ENCODE measurements at regions not wholly inside any gene's neighbourhood (a gene's known extent, or its start where the extent isn't known, plus 50 kb on each side); places are given as distances from the start of the nearest gene placed in this dataset.

GRCh38 chr18:39780774-39781173 lies 2174.3 kb upstream of the PIK3C3 start:
- DNase-seq: no peak

- no peak for DNase-seq
These were observed 2175.1 kb upstream of the PIK3C3 start for GRCh38 chr18:39779926-39780325.

GRCh38 chr18:39776766-39777165 lies 2178.3 kb upstream of the PIK3C3 start:
- DNase-seq: no peak

GRCh38 chr18:39774957-39775598 lies 2180.0 kb upstream of the PIK3C3 start:
- no peak for DNase-seq

- no peak for DNase-seq
These were observed 2181.4 kb upstream of the PIK3C3 start for GRCh38 chr18:39773646-39774045.

GRCh38 chr18:39772155-39772919 lies 2182.7 kb upstream of the PIK3C3 start:
- no peak for DNase-seq

GRCh38 chr18:39770399-39770798 lies 2184.6 kb upstream of the PIK3C3 start:
- no peak for DNase-seq

- no peak for DNase-seq
These were observed 2190.2 kb upstream of the PIK3C3 start for GRCh38 chr18:39764873-39765272.

- DNase-seq: no peak
These were observed 2193.8 kb upstream of the PIK3C3 start for GRCh38 chr18:39761273-39761672.

GRCh38 chr18:39759926-39760325 lies 2194.3 kb upstream of the CELF4 start:
- no peak for DNase-seq

- no peak for DNase-seq
These were observed 2187.6 kb upstream of the CELF4 start for GRCh38 chr18:39753178-39753577.

- no peak for DNase-seq
These were observed 2186.8 kb upstream of the CELF4 start for GRCh38 chr18:39752351-39752750.

- no peak for DNase-seq
These were observed 2186.3 kb upstream of the CELF4 start for GRCh38 chr18:39751921-39752320.

GRCh38 chr18:39751161-39751560 lies 2185.6 kb upstream of the CELF4 start:
- DNase-seq: no peak

- DNase-seq: no peak
These were observed 2183.6 kb upstream of the CELF4 start for GRCh38 chr18:39749154-39749553.

- DNase-seq: no peak
These were observed 2183.1 kb upstream of the CELF4 start for GRCh38 chr18:39748727-39749126.

GRCh38 chr18:39746201-39746600 lies 2180.6 kb upstream of the CELF4 start:
- DNase-seq: no peak

- no peak for DNase-seq
These were observed 2177.9 kb upstream of the CELF4 start for GRCh38 chr18:39743463-39743862.

- no peak for DNase-seq
These were observed 2176.3 kb upstream of the CELF4 start for GRCh38 chr18:39741755-39742466.

- no peak for DNase-seq
These were observed 2172.3 kb upstream of the CELF4 start for GRCh38 chr18:39737869-39738268.

GRCh38 chr18:39732918-39733317 lies 2167.3 kb upstream of the CELF4 start:
- DNase-seq: no peak

GRCh38 chr18:39730606-39731005 lies 2165.0 kb upstream of the CELF4 start:
- DNase-seq: no peak

GRCh38 chr18:39724652-39725051 lies 2159.1 kb upstream of the CELF4 start:
- DNase-seq: no peak
